Chondrocyte (in vitro differentiated cells): ENCODE measurements at regions not wholly inside any gene's neighbourhood (a gene's known extent, or its start where the extent isn't known, plus 50 kb on each side); places are given as distances from the start of the nearest gene placed in this dataset.

Experiments
- DNase-seq: peaks from one replicate; pipeline ENCODE4 v3.0.0; 2021; ENCODE audit warnings: mixed read lengths, low spot score
- H3K27ac Mint-ChIP-seq: one replicate; pipeline ENCODE4 v1.8.0; 2021; ENCODE audit warnings: mild to moderate bottlenecking, moderate library complexity, mixed read lengths; ENCODE audit not compliant: unreplicated experiment
- H3K27me3 Mint-ChIP-seq: 2 replicates; pipeline ENCODE4 v1.8.0; 2021; ENCODE audit warnings: low read depth, mixed read lengths
- H3K36me3 Mint-ChIP-seq: 2 replicates; pipeline ENCODE4 v1.8.0; 2021; ENCODE audit warnings: low read depth, mixed read lengths
- H3K4me1 Mint-ChIP-seq: 2 replicates; pipeline ENCODE4 v1.8.0; 2021; ENCODE audit warnings: low read depth, mild to moderate bottlenecking, mixed read lengths
- H3K4me3 Mint-ChIP-seq: one replicate; pipeline ENCODE4 v1.8.0; 2021; ENCODE audit warnings: mild to moderate bottlenecking, moderate library complexity, mixed read lengths; ENCODE audit not compliant: unreplicated experiment
- H3K9me3 Mint-ChIP-seq: 2 replicates; pipeline ENCODE4 v1.8.0; 2021; ENCODE audit warnings: low read depth, mixed read lengths
- TF ChIP-seq, protein P1 (sequence below): fragments of 200-600 bp; sonication (generic); IDR thresholded peaks from 2 replicates; pipeline ENCODE4 v1.5.0; 2021; ENCODE audit warnings: antibody characterized with exemption, mild to moderate bottlenecking, moderate library complexity

DNA sequence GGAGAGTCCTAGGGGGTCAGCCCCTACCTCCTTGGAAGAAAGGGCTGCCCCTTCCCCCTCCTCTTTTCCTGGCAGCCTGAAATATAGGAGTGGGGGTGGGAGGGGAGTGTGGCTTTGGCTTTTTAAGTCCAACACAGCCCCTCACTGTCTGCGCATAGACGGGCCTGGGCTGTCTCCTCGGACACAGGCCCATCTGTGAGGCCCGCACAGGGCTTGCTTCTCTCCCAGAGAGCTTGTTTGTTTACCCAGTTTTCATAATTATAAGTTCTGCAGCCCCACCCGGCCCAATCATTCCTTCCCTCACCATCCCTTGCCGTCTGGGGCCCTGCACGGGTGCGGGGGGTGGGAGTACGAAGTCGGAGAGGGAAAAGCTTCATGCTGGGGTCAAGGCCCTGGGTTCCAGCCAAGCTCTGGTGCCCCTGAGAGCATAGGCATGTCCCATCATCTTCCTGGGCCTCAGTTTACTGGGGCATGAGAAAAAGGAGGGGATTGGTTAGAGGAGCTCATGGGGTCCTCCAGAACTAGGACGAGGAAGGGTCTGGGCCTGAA lies 54.0 kb upstream of the STXBP1 start:
- no peak overlapping the region for H3K4me3 Mint-ChIP-seq
- no peaks in the 10 kb centered on the region for H3K9me3 Mint-ChIP-seq
- peaks cover 88% of the 10 kb centered on the region for H3K4me1 Mint-ChIP-seq
- DNase-seq, result no peak
- peak overlapping the region; percentile 90 for H3K27ac Mint-ChIP-seq
- H3K27me3 Mint-ChIP-seq, result no peaks in the 10 kb centered on the region
- TF ChIP-seq, protein P1, sequence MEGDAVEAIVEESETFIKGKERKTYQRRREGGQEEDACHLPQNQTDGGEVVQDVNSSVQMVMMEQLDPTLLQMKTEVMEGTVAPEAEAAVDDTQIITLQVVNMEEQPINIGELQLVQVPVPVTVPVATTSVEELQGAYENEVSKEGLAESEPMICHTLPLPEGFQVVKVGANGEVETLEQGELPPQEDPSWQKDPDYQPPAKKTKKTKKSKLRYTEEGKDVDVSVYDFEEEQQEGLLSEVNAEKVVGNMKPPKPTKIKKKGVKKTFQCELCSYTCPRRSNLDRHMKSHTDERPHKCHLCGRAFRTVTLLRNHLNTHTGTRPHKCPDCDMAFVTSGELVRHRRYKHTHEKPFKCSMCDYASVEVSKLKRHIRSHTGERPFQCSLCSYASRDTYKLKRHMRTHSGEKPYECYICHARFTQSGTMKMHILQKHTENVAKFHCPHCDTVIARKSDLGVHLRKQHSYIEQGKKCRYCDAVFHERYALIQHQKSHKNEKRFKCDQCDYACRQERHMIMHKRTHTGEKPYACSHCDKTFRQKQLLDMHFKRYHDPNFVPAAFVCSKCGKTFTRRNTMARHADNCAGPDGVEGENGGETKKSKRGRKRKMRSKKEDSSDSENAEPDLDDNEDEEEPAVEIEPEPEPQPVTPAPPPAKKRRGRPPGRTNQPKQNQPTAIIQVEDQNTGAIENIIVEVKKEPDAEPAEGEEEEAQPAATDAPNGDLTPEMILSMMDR, result no peak
- peaks cover 4% of the 10 kb centered on the region for H3K36me3 Mint-ChIP-seq

DNA sequence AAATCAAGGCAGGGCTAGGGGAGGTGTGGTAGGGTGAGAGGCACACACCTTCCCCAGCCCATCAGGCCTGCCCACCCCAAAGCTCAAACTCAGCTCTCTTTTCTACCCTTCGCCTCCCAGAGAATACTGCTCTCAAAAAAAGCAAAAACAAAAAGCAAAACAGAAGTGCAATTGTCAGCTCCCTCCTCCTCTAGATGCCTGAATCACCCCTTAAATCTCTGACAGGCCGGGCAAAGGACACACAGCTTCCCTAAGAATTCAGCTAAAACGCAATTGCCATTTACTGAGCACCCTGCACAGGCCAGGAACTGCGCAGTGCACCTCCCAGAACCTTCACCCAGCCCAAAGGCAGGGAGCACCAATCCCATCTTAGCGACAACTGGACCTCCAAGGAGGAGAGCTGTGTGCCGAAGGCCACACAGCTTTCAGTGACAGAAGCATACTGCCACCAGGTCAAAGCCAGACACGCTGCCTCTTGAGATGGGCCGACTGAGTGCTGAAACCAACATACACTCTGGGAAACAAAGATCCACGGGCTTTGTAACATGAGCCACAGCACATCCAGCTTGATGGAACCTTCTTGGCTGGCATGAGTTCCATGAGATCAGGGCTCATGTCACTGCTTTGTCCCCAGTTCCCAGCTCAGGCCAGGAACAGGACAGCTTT lies 53.4 kb upstream of the STXBP1 start:
- peaks cover 95% of the 10 kb centered on the region for H3K4me1 Mint-ChIP-seq

DNA sequence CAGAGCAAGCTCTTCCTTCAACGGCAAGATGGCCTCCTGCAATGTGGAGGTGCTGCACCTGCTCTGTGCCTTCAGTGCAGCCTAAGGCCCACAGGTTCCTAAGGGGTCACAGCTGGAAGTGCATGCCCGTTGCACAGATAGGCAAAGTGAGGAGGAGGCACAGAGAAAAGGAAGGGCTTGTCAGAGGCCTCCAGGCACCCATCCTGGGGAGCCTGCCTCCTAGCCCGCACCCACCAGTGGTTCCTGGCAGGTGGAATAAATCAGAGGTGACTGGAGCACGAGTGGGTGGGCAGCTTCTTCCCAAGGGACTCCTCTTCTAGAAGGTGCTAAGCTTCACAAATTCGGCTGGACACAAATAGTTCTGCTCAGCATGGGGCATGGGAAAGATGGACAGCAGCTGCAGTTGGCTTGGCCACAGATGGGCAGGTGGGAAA lies 52.8 kb upstream of the STXBP1 start:
- TF ChIP-seq, protein P1, result no peak
- H3K27ac Mint-ChIP-seq, result peak overlapping the region; percentile 90
- no peaks in the 10 kb centered on the region for H3K27me3 Mint-ChIP-seq
- DNase-seq, result no peak
- peaks cover 5% of the 10 kb centered on the region for H3K36me3 Mint-ChIP-seq
- H3K4me1 Mint-ChIP-seq, result peaks cover 95% of the 10 kb centered on the region
- no peaks in the 10 kb centered on the region for H3K9me3 Mint-ChIP-seq
- H3K4me3 Mint-ChIP-seq, result no peak overlapping the region

More for the DNA sequence above, 53.4 kb upstream of the STXBP1 start:
- no peaks in the 10 kb centered on the region for H3K9me3 Mint-ChIP-seq
- H3K27me3 Mint-ChIP-seq, result no peaks in the 10 kb centered on the region
- peak overlapping the region; percentile 90 for H3K27ac Mint-ChIP-seq
- H3K4me3 Mint-ChIP-seq, result no peak overlapping the region
- peaks cover 5% of the 10 kb centered on the region for H3K36me3 Mint-ChIP-seq
- TF ChIP-seq, protein P1, result no peak
- no peak for DNase-seq

DNA sequence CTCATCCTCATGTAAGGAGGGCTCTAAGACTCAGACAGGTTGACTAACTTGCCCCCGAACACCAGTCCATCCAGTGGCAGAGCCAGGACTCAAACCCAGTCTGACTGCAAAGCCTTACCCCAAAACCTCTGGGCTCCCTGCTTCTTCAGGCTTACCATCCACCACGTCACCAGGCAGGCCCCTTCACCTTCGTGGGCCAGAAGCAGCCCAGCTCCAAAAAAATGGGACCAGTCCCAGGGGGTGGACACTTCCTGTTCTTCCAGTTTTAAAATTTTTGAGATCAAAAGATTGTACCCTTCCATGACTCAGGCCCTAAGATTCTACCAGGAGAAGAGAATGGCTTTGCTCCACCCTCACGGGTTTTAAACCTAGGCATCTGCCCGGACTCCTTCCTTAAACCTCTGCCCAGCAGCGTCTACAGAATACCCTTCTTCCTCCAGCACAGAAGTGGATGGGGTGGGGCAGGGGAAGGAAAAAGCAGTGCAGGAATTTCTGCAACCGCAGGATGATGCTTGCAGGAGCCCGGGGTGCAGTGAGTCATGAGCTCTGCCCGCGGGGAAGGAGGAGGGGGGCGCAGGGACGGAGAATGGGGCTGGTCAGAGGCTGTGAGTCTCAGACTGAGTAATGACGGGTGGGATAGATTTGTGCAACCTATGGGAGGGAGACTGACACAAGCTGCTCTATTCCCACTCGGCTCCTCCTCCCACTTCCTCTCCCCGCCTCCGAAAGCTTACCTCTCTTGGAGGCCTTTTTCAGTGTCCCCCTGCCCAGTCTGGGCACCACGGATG lies 50.4 kb upstream of the STXBP1 start:
- peak overlapping the region; percentile 58 for H3K4me3 Mint-ChIP-seq
- H3K27me3 Mint-ChIP-seq, result no peaks in the 10 kb centered on the region
- H3K4me1 Mint-ChIP-seq, result peaks cover 92% of the 10 kb centered on the region
- peak overlapping the region; percentile 98 for H3K27ac Mint-ChIP-seq
- H3K9me3 Mint-ChIP-seq, result no peaks in the 10 kb centered on the region
- TF ChIP-seq, protein P1, result no peak
- no peak for DNase-seq
- H3K36me3 Mint-ChIP-seq, result peaks cover 5% of the 10 kb centered on the region
